Stomach (tissue), 8 donors: ENCODE measurements at regions not wholly inside any gene's neighbourhood (a gene's known extent, or its start where the extent isn't known, plus 50 kb on each side); places are given as distances from the start of the nearest gene placed in this dataset.

ENCODE experiments used
- DNase-seq, 2 donors: peaks; one replicate each; pipeline versions ENCODE4 v3.0.0 to v3.0.0-alpha.2; 2013 to 2019
- H3K27ac ChIP-seq, 5 donors: fragments of 200-600 bp in 4 of 5; sonication (generic) in 4 of 5; one replicate each; pipeline ENCODE4 v1.5.1; 2013 to 2019; ENCODE audit warnings: mild to moderate bottlenecking in 1 of 5, moderate library complexity in 1 of 5
- H3K27me3 ChIP-seq, 3 donors: fragments of 200-600 bp; sonication (generic); one replicate each; pipeline ENCODE4 v1.5.1; 2017 to 2019; ENCODE audit warnings: mixed run types in 1 of 3
- H3K36me3 ChIP-seq, 4 donors: fragments of 200-600 bp; sonication (generic); 1 replicate in 3 of 4; 2 replicates in 1 of 4; pipeline ENCODE4 v1.5.1; 2016 to 2019
- H3K4me1 ChIP-seq, 4 donors: fragments of 200-600 bp; sonication (generic); one replicate each; pipeline ENCODE4 v1.5.1; 2016 to 2019
- H3K4me3 ChIP-seq, 4 donors: fragments of 200-600 bp; sonication (generic) in 3 of 4; one replicate each; pipeline ENCODE4 v1.5.1; 2016 to 2019; ENCODE audit warnings: mild to moderate bottlenecking in 1 of 4
- H3K9me3 ChIP-seq, 4 donors: fragments of 200-600 bp; sonication (generic); one replicate each; pipeline ENCODE4 v1.5.1; 2016 to 2019
- CTCF ChIP-seq, 7 experiments: fragments of 450-650 bp in 4 of 7; fragments of 200-600 bp in 3 of 7; sonication (generic) in 3 of 7; IDR thresholded peaks; one replicate each; pipeline ENCODE4 v1.5.1; 2016 to 2019; ENCODE audit warnings: antibody characterized with exemption in 7 of 7, control low read depth in 2 of 7, mild to moderate bottlenecking in 1 of 7
- EP300 ChIP-seq: sonication (generic); formaldehyde crosslinking; IDR thresholded peaks from one replicate; pipeline ENCODE4 v1.6.1; 2017; ENCODE audit warnings: antibody characterized with exemption
- POLR2A ChIP-seq, 4 donors: fragments of 450-650 bp; IDR thresholded peaks; one replicate each; pipeline ENCODE4 v1.6.1; 2016; ENCODE audit warnings: antibody characterized with exemption in 4 of 4, control low read depth in 2 of 4, mild to moderate bottlenecking in 1 of 4, moderate library complexity in 1 of 4
- POLR2AphosphoS5 ChIP-seq, 3 donors: sonication (generic); formaldehyde crosslinking; IDR thresholded peaks; one replicate each; pipeline ENCODE4 v1.6.1; 2016; ENCODE audit warnings: antibody characterized with exemption in 3 of 3
- WGBS, 5 donors: extraction: QIAGEN DNeasy Blood & Tissue Kit in 3 of 5; methylation state at CpG; one replicate each; pipeline versions ENCODE4 v1.1.5 to v1.1.7; 2013 to 2018; 5-methylcytosine and 5-hydroxymethylcytosine counted together
- intact Hi-C: fragments of 100-400 bp; cut with DNase I; formaldehyde crosslinking; loops from one replicate; pipeline ENCODE4 v1.15.1; 2023; ENCODE audit warnings: low total_unique reads
- donor health status: healthy with polysubstance abuse.
- donor health status: Bipolar disorder and iron deficiency.
- donor health status: healthy.

- H3K36me3 ChIP-seq, result no peaks in the 10 kb centered on the region
- H3K27ac ChIP-seq, result no peak overlapping the region
- H3K27me3 ChIP-seq, result no peaks in the 10 kb centered on the region
- 60 to 87% (median 78%) methylated on average over 1 of the region's 1 CpG for WGBS, 5 donors
- intact Hi-C loops, result no loop called here
- no peak for DNase-seq
- no peak for TF ChIP-seq EP300
- no peak for TF ChIP-seq CTCF (IDR thresholded peaks at IDR 0.05)
- TF ChIP-seq POLR2AphosphoS5 (IDR thresholded peaks at IDR 0.05), result no peak
- no peak for TF ChIP-seq POLR2A (IDR thresholded peaks at IDR 0.05)
- peaks cover 0 to 10% (median 3%) of the 10 kb centered on the region in 4 donors for H3K9me3 ChIP-seq
- no peaks in the 10 kb centered on the region for H3K4me1 ChIP-seq
- no peak overlapping the region for H3K4me3 ChIP-seq
These were observed 265.2 kb downstream of the KCNA4 start for GRCh38 chr11:29751618-29752017.

- H3K36me3 ChIP-seq, result no peaks in the 10 kb centered on the region
- 75 to 90% (median 84%) methylated on average over 3 of the region's 3 CpGs for WGBS, 5 donors
These were observed 266.4 kb downstream of the KCNA4 start for GRCh38 chr11:29750392-29750791.

GRCh38 chr11:29734287-29734686, 282.5 kb downstream of the KCNA4 start:
- Histone ChIP-seq H3K36me3 (no peaks in the 10 kb centered on the region), H3K4me3 (no peak overlapping the region), H3K27me3 (no peaks in the 10 kb centered on the region), H3K9me3 (no peaks in the 10 kb centered on the region), H3K4me1 (no peaks in the 10 kb centered on the region), H3K27ac (no peak overlapping the region)
- no peak for DNase-seq
- TF ChIP-seq CTCF (IDR thresholded peaks at IDR 0.05), result no peak
- TF ChIP-seq POLR2A (IDR thresholded peaks at IDR 0.05), result no peak
- TF ChIP-seq POLR2AphosphoS5 (IDR thresholded peaks at IDR 0.05), result no peak
- no peak for TF ChIP-seq EP300
- 50 to 88% (median 76%) methylated on average over 1 of the region's 1 CpG for WGBS, 5 donors
- intact Hi-C loops, result no loop called here

More at GRCh38 chr11:29750392-29750791, 266.4 kb downstream of the KCNA4 start:
- TF ChIP-seq POLR2AphosphoS5 (IDR thresholded peaks at IDR 0.05) (no peak), POLR2A (IDR thresholded peaks at IDR 0.05) (no peak), EP300 (no peak), CTCF (IDR thresholded peaks at IDR 0.05) (no peak)
- DNase-seq, result no peak
- Histone ChIP-seq H3K27ac (no peak overlapping the region), H3K9me3 (no peaks in the 10 kb centered on the region), H3K4me1 (no peaks in the 10 kb centered on the region), H3K27me3 (no peaks in the 10 kb centered on the region), H3K4me3 (no peak overlapping the region)
- intact Hi-C loops, result no loop called here

GRCh38 chr11:29713831-29714320, 303.0 kb downstream of the KCNA4 start:
- WGBS, 5 donors, result 87 to 95% (median 94%) methylated on average over 14 of the region's 14 CpGs
- H3K27ac ChIP-seq, result no peak overlapping the region
- no peaks in the 10 kb centered on the region for H3K36me3 ChIP-seq
- no peak for TF ChIP-seq POLR2AphosphoS5 (IDR thresholded peaks at IDR 0.05)
- no peak for TF ChIP-seq EP300
- no peak for TF ChIP-seq CTCF (IDR thresholded peaks at IDR 0.05)
- TF ChIP-seq POLR2A (IDR thresholded peaks at IDR 0.05), result no peak
- no peaks in the 10 kb centered on the region for H3K27me3 ChIP-seq
- H3K9me3 ChIP-seq, result peaks cover 0 to 15% (median 4%) of the 10 kb centered on the region in 4 donors
- intact Hi-C loops, result no loop called here
- DNase-seq, result no peak
- no peaks in the 10 kb centered on the region for H3K4me1 ChIP-seq
- no peak overlapping the region for H3K4me3 ChIP-seq
